ENCODE measurements at regions not wholly inside any gene's neighbourhood (a gene's known extent, or its start where the extent isn't known, plus 50 kb on each side); places are given as distances from the start of the nearest gene placed in this dataset.
"Not testable (repeated sequence)": the region's sequence is repeated elsewhere in the genome, so short reads cannot be mapped to it uniquely, and the experiment has no call there.

DNA sequence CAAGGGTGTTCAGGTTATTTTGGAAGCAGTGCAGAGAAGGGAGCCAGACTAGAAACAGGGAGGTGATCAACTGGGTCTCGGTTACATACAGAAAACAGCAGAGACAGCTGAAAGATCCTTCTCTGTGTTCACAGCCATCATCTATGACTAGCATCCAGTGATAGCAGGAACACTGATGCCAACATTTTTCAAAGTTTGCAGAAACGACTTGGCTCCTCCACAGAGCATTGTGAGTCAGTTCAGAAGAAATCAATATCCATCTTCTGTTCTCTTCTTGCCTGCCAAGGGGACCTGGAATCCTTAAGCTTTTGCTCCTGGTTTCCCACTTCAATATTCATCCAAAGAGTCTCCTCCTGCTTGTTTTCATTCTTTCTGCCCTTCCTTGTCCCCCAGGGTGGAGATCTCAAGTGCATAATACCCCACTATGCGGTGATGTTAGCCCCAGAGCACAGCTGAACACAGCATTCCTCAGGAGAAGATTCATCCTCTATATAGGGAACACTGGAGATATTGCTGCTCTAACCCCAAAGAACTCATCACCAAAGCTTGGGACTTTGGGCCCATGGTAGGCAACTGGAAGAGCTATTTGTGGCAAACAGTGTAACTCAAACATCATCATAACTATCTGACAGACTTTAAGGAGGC lies 122.6 kb downstream of the KBTBD2 start:
- TF ChIP-seq, protein P1, sequence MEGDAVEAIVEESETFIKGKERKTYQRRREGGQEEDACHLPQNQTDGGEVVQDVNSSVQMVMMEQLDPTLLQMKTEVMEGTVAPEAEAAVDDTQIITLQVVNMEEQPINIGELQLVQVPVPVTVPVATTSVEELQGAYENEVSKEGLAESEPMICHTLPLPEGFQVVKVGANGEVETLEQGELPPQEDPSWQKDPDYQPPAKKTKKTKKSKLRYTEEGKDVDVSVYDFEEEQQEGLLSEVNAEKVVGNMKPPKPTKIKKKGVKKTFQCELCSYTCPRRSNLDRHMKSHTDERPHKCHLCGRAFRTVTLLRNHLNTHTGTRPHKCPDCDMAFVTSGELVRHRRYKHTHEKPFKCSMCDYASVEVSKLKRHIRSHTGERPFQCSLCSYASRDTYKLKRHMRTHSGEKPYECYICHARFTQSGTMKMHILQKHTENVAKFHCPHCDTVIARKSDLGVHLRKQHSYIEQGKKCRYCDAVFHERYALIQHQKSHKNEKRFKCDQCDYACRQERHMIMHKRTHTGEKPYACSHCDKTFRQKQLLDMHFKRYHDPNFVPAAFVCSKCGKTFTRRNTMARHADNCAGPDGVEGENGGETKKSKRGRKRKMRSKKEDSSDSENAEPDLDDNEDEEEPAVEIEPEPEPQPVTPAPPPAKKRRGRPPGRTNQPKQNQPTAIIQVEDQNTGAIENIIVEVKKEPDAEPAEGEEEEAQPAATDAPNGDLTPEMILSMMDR (conservative IDR thresholded peaks at IDR 0.05; ENCODE audit: low read length), result not testable (repeated sequence)
- not testable (repeated sequence) for TF ChIP-seq EZH2phosphoT487 (IDR thresholded peaks at IDR 0.05; ENCODE audit: borderline replicate concordance, low read depth, low read length)
